Suprapubic skin (tissue), 4 donors: ENCODE measurements at regions not wholly inside any gene's neighbourhood (a gene's known extent, or its start where the extent isn't known, plus 50 kb on each side); places are given as distances from the start of the nearest gene placed in this dataset.

Experiments
- DNase-seq, 2 donors: peaks; one replicate each; pipeline ENCODE4 v3.0.0-alpha.2; 2019; ENCODE audit warnings: low spot score in 2 of 2
- H3K27ac ChIP-seq: fragments of 200-600 bp; sonication (generic); one replicate; pipeline ENCODE4 v1.5.1; 2019
- H3K27me3 ChIP-seq: fragments of 200-600 bp; sonication (generic); one replicate; pipeline ENCODE4 v1.5.1; 2019
- H3K36me3 ChIP-seq: fragments of 200-600 bp; sonication (generic); one replicate; pipeline ENCODE4 v1.5.1; 2019
- H3K4me1 ChIP-seq: fragments of 200-600 bp; sonication (generic); one replicate; pipeline ENCODE4 v1.5.1; 2019
- H3K4me3 ChIP-seq: fragments of 200-600 bp; sonication (generic); one replicate; pipeline ENCODE4 v1.5.1; 2019; ENCODE audit warnings: mild to moderate bottlenecking
- H3K9me3 ChIP-seq: fragments of 200-600 bp; sonication (generic); one replicate; pipeline ENCODE4 v1.5.1; 2019
- EP300 ChIP-seq: sonication (generic); formaldehyde crosslinking; IDR thresholded peaks from one replicate; pipeline ENCODE4 v1.6.1; 2017; ENCODE audit warnings: antibody characterized with exemption
- POLR2A ChIP-seq, 2 donors: fragments of 450-650 bp; IDR thresholded peaks; one replicate each; pipeline ENCODE4 v1.6.1; 2017; ENCODE audit warnings: antibody characterized with exemption in 2 of 2, mild to moderate bottlenecking in 2 of 2, moderate library complexity in 2 of 2
- POLR2AphosphoS5 ChIP-seq, 3 donors: sonication (generic); formaldehyde crosslinking; IDR thresholded peaks; one replicate each; pipeline ENCODE4 v1.6.1; 2017; ENCODE audit warnings: antibody characterized with exemption in 3 of 3
- WGBS: methylation state at CpG from one replicate; pipeline ENCODE4 v1.1.5; 2018; 5-methylcytosine and 5-hydroxymethylcytosine counted together
- TF ChIP-seq, protein P1 (sequence below), 2 donors: fragments of 200-600 bp in 1 of 2; fragments of 450-650 bp in 1 of 2; sonication (generic) in 1 of 2; IDR thresholded peaks; one replicate each; pipeline ENCODE4 v1.5.1; 2016 to 2019; ENCODE audit warnings: antibody characterized with exemption in 2 of 2, mild to moderate bottlenecking in 1 of 2, moderate library complexity in 1 of 2

DNA sequence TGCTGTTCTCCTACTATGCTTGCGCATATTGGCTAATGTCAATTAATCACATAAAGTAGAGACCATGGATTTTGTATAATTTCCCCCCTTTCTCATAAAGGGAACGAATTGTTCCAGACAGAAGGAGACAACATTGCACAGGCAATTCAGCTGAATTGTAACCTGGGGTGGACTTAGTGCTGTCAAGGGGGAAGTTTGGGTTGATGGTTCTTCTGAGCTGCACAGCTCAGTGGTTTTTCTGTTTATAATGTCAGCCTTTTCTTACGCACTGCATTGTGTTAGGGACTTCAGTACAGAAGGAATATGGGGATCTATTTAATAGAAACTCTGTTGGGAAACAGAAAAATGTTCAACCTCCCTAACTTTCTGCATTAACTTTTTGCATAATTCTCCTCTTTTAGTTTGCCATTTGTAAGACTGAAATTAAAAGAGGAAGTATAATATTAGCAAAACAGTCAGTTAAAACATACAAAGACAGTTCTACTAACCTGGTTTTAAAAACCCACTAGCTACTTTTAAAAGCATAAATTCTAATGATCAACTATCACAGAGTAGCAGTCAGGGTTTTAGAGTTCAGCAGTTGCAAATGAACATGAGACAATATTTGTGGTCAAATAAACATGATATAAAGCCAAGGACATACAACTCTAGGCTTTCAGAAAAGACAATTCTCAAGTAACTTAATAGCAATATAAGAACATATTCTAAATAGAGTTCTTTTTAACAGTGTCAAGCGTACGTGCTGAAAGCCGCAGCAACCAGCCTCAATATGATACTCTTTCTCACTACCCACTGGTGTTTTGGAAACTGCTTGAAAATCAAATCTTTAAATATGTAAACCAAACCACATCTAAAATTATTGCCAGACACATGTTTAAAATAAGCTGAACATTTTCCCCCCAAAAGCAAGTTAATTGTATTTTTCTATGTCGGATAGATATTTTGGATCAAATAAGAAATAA lies 393.0 kb downstream of the FSCB start:
- no peak overlapping the region for H3K4me3 ChIP-seq

DNA sequence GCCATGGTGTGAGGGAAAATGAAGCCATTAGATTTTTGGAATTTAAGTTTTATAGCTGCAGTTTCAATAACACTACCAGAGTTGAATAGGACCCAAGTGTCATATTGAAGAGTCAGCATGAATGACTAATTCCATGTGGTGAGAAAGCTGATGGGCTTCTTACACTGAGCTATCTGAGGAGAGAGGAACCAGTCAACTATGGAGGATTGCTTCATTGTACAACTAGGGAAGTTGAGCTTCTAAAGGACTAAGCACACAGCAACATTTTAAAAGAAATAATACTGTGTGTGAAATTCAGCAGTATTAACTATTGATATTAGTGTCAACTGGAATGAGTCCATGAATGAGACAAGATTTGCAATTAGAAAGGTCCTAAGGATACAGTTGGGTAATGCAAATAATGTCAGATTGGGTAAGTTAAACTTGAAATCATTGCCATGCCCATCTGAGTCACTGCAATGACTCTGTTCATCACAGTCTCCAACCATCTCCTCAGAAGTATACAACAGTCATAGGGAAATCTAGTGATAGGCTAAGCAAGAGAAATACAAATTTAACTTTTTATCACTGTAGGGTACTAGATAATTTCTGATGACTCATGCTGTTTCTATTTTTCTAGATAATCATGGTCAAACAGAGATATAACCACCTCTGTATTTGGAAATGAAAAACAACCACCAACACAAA lies 394.2 kb downstream of the FSCB start:
- Histone ChIP-seq H3K27me3 (no peaks in the 10 kb centered on the region), H3K4me3 (no peak overlapping the region), H3K9me3 (peaks cover 5% of the 10 kb centered on the region), H3K27ac (no peak overlapping the region), H3K36me3 (no peaks in the 10 kb centered on the region), H3K4me1 (no peaks in the 10 kb centered on the region)
- no peak for DNase-seq
- no peak for TF ChIP-seq POLR2AphosphoS5 (IDR thresholded peaks at IDR 0.05)

More for the DNA sequence above, 393.0 kb downstream of the FSCB start:
- DNase-seq, result no peak
- 86% methylated on average over 7 of the region's 7 CpGs for WGBS
- TF ChIP-seq, protein P1, sequence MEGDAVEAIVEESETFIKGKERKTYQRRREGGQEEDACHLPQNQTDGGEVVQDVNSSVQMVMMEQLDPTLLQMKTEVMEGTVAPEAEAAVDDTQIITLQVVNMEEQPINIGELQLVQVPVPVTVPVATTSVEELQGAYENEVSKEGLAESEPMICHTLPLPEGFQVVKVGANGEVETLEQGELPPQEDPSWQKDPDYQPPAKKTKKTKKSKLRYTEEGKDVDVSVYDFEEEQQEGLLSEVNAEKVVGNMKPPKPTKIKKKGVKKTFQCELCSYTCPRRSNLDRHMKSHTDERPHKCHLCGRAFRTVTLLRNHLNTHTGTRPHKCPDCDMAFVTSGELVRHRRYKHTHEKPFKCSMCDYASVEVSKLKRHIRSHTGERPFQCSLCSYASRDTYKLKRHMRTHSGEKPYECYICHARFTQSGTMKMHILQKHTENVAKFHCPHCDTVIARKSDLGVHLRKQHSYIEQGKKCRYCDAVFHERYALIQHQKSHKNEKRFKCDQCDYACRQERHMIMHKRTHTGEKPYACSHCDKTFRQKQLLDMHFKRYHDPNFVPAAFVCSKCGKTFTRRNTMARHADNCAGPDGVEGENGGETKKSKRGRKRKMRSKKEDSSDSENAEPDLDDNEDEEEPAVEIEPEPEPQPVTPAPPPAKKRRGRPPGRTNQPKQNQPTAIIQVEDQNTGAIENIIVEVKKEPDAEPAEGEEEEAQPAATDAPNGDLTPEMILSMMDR (IDR thresholded peaks at IDR 0.05), result no peak
- no peak for TF ChIP-seq POLR2A (IDR thresholded peaks at IDR 0.05)
- no peak for TF ChIP-seq EP300
- no peak for TF ChIP-seq POLR2AphosphoS5 (IDR thresholded peaks at IDR 0.05)
- H3K4me1 ChIP-seq, result no peaks in the 10 kb centered on the region
- H3K27ac ChIP-seq, result no peak overlapping the region
- peaks cover 5% of the 10 kb centered on the region for H3K9me3 ChIP-seq
- no peaks in the 10 kb centered on the region for H3K36me3 ChIP-seq
- no peaks in the 10 kb centered on the region for H3K27me3 ChIP-seq

DNA sequence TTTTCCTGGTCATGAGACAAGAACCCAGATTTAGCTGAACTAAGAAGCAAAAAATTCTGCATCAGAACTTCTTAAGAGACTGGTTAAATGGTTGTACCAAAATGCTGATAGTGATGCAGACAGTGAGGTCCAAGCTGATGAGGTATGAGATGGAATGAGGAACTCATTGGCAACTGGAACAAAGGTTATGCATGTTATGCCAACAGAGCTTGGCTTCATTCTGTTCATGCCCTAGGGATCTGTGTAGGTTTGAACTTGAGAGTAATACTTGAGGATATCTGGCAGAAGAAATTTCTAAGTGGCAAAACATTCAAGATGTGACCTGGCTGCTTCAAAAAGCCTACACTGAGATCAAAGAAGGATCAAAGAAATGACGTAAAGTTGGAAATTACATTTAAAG lies 398.0 kb downstream of the FSCB start:
- Histone ChIP-seq H3K4me3 (no peak overlapping the region), H3K27ac (no peak overlapping the region), H3K4me1 (no peaks in the 10 kb centered on the region), H3K9me3 (peaks cover 5% of the 10 kb centered on the region), H3K27me3 (no peaks in the 10 kb centered on the region), H3K36me3 (no peaks in the 10 kb centered on the region)
- DNase-seq, result no peak
- TF ChIP-seq, protein P1 (IDR thresholded peaks at IDR 0.05), result no peak
- TF ChIP-seq POLR2AphosphoS5 (IDR thresholded peaks at IDR 0.05), result no peak
- TF ChIP-seq EP300, result no peak
- TF ChIP-seq POLR2A (IDR thresholded peaks at IDR 0.05), result no peak
- 61% methylated on average over 1 of the region's 1 CpG for WGBS

DNA sequence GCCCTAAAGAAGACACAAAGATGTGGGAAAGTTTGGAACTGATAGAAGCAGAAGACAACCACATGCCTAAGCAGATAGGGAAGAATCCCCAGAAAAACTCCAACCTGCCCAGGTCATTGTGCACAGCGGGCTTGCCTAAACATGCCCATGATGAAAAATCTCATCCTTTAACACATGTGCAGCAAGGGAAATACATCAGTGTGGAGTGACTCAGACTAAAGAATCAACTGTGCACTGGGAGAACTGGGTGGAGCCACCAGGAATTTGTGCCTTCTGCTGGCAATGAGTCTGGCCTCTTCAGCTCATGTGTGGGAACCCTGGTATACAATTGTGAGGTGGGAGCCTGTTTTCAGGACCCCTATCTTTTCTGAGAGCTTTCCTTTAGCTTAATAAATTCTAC lies 398.5 kb downstream of the FSCB start:
- H3K4me1 ChIP-seq, result no peaks in the 10 kb centered on the region
- no peaks in the 10 kb centered on the region for H3K36me3 ChIP-seq
- H3K9me3 ChIP-seq, result peaks cover 5% of the 10 kb centered on the region
- 92% methylated on average over 1 of the region's 1 CpG for WGBS
- DNase-seq, result no peak
- H3K27me3 ChIP-seq, result no peaks in the 10 kb centered on the region
- H3K27ac ChIP-seq, result no peak overlapping the region
- no peak overlapping the region for H3K4me3 ChIP-seq
- TF ChIP-seq POLR2A (IDR thresholded peaks at IDR 0.05) (no peak), POLR2AphosphoS5 (IDR thresholded peaks at IDR 0.05) (no peak), EP300 (no peak)
- TF ChIP-seq, protein P1 (IDR thresholded peaks at IDR 0.05), result no peak

DNA sequence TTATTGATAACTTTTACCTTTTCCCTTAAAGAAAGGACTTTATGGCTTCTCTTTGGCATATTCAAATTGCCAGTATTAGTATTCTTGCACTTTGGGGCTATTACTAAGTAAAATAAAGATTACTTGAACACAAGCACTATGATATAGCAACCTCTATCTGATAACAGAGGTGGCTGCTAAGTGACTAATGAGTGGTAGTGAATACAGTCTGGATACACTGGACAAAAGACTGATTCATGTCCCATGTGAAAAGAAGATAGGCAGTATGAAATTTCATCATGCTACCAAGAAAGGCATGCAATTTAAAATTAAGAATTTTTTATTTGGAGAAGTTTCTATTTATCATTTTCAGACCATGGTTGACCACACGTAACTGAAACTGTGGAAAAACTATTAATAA lies 399.9 kb downstream of the FSCB start:
- no peak overlapping the region for H3K4me3 ChIP-seq
- no peaks in the 10 kb centered on the region for H3K4me1 ChIP-seq
- DNase-seq, result no peak
- 90% methylated on average over 1 of the region's 1 CpG for WGBS
- H3K36me3 ChIP-seq, result no peaks in the 10 kb centered on the region
- no peaks in the 10 kb centered on the region for H3K27me3 ChIP-seq
- peaks cover 5% of the 10 kb centered on the region for H3K9me3 ChIP-seq
- no peak for TF ChIP-seq EP300
- TF ChIP-seq POLR2A (IDR thresholded peaks at IDR 0.05), result no peak
- TF ChIP-seq POLR2AphosphoS5 (IDR thresholded peaks at IDR 0.05), result no peak
- TF ChIP-seq, protein P1 (IDR thresholded peaks at IDR 0.05), result no peak
- no peak overlapping the region for H3K27ac ChIP-seq
